Globus pallidus (tissue), 1 donor: ENCODE measurements at regions not wholly inside any gene's neighbourhood (a gene's known extent, or its start where the extent isn't known, plus 50 kb on each side); places are given as distances from the start of the nearest gene placed in this dataset.

Source experiments
- DNase-seq: peaks from one replicate; pipeline ENCODE4 v3.0.0-alpha.2; 2015; ENCODE audit warnings: low spot score

DNA sequence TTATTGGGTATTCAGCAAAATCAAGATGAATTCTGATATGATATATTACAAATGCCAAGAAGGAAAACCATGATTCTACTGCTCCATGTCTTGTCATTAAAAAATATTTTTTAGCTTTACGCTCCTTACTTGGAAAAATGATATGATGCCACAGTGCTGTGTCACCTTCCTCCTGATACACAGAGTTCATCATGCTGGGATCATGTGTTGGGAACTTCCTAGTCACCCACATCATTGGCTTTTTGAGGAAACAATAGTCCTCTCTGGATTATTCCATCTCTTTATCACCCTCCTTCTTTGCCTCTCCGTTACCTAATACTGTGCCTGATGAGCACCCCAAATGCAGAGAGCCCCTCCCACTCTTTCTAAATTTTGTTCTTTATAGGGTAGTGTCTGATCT is 94.3 kb upstream of the PFN2 start:
- no peak for DNase-seq

DNA sequence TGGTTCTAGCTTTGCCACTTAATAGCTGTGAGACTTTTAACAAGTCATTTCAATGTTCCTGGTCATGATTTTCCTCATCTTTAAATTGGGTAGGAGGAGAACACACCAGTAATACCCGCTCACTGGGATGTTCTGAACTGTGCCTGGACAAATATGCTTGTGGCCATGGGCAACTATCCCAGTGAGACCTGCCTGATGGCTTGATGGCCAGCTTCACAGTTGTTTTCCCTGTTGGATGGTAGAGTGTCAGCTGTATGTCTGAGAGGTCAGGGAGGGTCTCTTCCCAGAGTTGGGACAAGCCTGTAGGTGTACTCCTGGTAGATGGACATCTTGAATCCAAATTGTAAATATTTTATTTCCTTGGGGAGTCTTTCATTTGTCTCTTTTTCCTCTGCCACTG is 92.5 kb upstream of the PFN2 start:
- no peak for DNase-seq

DNA sequence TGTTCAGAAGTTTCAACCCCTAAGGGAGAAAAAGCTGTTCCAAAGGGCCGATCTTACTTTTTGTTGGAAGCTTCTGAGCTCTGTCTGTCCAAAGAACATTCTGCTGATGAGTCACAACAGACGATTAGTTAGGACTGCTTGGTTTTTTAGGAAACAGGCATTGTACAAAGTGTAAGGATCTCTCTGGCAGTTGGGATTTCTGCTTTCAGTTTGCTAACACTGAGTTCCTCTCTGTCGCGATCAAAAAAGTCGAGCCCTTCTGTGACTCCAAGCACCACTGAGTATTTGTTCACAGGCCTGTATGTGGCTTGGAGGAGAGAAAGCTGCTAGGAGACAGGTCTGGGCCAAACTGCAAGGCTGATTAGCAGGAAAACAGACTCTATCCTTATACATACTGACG is 91.8 kb upstream of the PFN2 start:
- DNase-seq = no peak

DNA sequence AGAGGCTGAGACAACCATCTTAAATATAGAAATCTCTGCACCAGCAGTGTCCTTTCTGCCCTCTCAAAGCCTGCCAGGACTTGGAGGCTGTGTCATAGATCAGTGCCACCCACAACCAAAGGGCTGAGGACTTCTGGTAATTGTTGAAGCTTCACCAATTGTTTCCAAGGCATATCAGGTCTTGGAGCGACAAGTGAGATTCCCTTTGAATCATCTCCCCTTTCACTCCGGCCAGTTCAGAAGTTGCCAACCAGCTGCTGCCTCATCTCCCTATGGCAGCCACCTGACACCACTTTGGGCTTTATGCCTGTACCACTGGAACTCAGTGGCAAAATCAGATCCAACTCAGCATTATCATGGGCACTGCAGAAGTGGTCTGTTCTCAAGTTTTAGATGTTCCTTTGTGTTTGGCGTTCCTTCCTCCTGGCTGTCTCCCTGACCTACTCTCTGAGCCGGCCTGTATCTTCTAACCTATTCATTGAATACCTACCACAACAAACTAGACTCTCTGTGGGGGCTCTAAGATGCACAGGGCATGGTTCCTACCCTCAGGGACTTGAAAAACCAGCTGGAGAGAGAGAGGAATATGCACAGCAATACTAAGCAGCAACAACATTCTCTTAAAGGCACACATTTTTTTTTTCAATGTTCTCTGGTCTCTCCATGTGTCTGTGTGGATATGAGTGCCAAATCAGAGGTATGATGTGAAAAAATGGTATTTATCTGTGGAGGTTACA is 90.8 kb upstream of the PFN2 start:
- DNase-seq = no peak

DNA sequence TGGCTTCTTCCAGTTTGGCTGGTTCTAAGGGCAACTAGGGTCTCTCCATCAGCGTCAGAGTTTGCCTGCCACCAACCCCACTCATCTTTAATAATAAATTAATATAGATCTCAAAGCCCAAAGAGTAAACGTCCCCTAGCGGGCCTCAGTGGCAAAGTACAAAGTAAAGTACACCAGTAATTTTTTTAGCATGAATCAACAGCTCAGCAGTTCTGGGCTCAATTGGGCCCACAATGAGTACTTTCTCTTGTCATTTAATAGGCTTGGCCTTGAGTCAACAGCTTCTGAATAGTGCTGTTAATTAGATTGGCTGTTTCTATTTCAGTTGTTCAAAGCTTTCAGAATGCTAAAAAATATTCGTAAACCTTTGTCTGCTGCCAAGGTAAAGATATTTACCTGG is 89.0 kb upstream of the PFN2 start:
- DNase-seq = peak; percentile 40

DNA sequence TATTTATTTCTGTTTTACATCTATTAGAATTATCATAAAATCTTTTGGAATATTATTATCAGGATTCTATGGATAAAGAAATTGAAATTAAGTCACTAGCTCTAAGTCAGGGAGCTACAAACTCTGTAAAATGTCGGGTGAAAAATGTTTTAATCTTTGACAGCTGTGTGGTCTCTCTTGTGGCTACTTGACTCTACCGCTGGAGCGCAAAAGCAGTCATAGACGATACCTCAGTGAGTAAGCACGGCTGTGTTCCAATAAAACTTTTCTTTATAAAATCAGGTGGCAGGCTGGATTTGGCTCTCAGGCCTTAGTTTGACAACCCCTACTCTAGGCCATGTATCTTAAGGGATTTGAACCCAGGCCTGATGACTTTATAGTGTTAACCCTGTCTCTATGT is 88.5 kb upstream of the PFN2 start:
- no peak for DNase-seq

DNA sequence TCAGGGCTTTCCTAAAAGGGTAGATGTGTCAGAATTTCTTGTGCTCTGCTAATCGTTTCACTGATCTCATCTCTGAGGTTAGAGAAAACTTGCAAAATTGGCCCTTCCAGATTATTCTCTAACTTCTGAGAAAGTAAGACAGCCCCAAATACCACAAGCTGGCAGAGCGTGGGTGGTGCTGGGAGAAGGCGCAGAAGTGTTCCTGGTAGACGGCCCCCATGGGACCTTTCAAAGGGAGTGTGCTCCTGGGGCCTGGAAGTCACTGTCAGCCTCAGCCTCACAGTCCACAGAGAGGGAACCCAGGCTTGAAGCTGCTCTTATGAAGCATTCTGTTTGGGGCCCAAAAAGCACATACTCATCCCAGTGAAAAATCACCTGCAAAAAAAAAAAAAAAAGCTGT is 86.5 kb upstream of the PFN2 start:
- DNase-seq = no peak

DNA sequence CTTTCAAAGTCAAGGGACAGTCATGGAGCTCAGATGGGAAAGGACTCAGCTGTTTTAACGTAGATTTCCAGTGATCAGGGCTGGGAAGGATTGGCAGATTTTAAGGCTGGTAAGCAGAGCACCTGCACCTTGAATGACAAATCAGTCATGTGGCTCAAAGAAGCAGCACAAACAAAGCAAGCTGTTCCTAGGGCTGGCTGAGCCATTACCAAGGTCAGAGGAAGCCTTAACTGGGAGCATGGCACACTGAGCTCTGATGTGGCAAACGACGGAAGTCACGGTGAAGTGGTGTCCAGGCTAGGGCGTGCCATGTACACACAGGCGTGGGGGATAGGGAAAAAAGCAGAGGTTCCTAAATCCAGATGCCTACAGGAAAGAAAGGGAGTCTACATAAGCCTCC is 84.6 kb upstream of the PFN2 start:
- DNase-seq = no peak

DNA sequence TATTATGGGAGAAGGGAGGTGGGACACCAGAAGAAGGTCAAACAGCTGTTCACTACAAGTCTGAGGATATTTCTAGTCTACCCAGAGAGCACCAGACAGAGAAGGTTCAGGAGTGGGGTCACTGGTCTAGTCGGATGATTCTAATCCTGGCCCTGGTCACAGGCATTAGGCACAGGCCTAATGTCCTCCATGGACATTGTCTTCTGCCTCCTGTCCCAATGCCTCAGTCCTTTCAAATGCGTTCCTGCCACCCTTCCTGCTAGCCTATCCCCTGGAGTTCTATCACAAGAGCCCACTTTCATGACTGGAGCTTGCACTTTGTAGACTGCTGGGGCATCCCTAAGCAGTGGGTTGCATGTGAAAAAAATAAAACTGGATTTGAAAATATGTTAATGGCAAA is 83.9 kb upstream of the PFN2 start:
- no peak for DNase-seq

DNA sequence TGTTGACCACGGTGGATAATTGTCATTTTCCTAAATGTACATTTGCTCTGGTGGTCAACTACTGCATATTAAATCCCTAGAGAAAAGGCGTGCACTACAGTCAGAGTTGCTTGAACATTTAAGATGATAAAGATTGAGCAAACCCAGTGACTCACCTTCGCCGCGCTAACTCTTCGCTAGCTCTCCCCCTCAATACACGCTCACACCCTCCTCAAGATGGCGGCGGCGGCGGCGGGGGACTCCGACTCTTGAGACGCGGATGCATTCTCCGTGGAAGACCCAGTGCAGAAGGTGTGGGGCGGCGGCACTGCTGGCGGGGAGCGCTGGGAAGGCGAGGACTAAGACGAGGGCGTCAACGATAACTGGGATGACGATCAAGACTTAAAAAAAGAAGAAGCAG is 79.8 kb upstream of the PFN2 start:
- no peak for DNase-seq

DNA sequence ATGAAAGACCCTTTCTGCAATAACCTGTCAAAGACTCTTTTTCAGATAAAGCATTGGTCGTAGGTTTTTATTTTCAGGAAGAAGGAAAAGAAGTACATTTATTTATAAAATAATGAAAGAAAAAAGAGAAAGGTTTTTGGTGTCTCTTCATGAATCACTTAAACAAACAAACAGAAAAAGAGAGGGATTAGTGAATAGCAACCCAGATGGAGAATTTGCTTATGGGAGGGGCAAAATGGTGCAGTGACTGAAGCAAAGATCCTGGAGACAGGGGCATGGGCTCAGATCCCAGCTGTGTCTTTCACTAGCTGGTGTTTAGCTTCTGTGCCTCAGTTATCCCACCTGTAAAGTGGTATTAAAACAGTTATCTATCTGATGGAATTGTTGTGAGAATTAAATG is 78.6 kb upstream of the PFN2 start:
- no peak for DNase-seq

DNA sequence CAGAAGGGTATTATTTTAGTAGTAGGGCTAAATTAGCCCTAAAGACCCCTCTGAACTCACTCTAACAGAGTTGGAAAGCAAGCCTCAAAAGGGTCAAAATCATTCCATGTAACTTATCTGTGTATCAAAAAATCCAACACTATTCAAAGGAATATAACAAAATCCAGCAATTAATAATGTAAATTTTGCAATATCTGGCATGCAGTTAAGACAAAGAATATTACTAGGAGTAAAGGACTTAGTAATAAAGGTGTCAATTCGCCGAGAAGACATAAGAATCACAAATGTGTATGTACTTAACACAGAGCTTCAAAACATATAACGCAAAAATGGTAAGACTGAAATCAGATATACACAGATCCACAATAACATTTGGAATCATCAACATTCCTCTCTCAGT is 71.2 kb upstream of the PFN2 start:
- no peak for DNase-seq

DNA sequence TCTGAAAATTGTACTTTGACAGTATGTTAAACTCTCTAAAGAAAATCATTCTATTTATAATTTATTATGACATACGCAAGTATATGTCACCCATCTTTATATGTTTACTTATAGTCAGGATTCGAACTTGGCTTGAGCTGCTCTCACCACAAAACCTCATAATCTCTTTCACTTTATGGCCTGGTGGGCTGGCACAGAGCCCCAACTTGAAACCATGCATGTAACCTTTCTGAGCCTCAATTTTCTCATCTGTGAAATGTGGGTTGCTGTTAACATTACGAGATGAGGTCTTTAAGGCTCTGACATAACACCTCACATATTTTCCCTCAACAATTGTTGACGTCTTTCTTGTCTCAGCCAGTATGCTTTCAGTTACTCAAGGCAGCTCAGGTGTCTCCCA is 69.4 kb upstream of the PFN2 start:
- DNase-seq = no peak

DNA sequence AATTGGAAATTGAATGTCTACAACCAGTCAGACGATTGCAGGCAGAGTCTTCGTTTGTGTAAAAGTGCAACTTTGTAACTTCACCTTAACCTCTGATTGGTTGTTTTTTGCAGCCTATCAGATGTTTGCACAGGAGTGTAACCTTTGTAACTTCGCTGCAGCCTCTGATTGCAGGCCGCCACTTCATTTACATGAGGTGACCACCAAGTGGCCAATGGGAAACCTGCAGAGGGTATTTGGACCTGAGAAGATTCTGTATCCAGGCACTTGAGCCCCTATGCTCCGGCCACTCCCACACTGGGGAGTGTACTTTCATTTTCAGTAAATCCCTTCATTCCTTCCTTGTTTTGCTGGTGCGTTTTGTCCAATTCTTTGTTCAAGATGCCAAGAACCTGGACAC is 68.1 kb upstream of the PFN2 start:
- no peak for DNase-seq

DNA sequence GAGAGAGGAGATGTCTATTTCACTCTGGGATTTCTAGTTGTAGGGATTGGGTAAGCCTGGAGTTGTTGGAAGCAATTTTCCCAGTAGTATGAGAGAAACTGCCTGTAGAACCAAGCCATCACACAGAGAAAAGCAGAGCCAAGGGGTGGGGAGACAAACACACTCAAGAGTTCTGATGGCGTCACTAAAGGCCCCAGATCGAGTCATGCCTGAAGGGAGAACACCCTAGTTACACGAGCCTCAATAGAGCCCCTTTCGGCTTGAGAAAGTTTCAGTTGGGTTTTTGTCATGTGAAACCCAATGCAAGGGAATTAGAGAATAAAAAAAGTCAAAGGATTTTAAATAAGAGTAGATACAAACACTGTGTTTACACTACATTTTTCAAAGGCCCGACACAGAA is 66.1 kb upstream of the PFN2 start:
- no peak for DNase-seq

DNA sequence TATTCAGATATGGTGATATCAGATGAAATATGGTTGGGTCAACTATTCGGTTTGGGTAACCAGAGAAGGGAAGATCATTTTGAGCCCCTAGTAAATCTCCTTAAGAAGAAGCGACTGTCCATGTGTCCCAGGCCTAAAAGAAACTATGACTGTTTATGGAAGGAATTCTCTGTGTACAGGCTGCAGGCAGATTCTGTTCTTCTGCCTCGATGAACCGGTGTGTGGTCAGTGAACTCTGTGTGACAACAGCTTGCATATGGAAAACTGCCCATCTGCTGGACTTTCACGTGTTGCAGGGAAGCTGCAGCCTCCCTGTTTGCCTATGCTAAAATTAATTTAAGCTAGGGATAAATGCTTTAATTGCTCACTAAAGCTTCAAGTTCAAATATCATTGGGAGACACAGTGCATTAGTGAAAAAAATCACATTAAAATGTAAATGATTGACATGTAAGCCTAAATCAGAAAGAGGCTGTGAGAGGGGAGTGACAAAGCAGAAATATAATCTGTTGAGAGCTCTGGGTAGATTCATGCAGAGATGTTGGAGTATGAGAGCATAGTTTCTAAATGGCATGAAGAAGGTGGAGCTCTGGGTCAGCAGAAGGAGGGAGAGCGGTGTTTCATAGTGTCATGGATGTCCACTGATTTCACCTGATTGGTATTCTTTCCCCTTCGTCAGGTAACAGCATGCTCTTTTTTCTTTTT is 65.4 kb upstream of the PFN2 start:
- no peak for DNase-seq

DNA sequence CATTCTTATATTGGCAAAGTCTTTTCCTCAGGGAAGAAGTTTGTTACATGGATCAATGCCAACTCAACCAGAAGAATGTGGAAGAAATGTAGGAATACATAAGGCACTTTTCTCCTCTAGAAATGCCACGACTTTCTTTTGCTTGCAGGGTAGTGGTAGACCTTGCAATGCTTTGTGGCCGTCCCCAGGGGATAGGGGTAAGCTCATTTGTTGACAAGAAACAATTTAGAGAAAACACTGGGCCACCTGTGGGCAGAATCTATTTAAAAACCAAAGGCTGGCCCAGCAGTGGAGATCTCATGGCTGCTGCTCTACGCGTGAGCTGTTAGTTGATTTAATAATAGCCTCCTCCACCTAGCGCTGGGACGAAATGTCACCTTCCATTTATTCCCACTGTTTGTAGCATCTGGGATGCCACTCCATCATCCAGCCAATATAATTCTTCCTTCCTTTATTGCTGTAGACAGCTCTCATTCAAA is 64.6 kb upstream of the PFN2 start:
- DNase-seq = no peak

DNA sequence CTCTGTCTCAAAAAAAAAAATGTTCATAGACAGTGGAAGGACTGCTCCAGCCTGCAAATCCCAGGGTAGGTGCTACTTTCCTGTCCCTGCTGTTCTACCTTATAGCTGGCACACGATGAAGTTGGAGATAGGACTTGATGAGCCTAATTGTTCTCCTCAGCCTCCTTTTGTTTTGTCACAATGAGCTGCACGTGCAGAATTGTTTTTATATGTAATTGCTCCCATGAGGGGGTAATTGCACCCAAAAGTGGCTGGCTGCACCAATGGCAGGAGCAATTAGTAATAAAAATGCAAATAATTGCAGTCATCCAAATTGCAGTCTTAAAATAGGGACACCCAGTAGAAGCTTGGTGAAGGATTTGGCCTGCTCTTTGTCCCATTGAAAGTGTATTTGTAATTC is 63.0 kb upstream of the PFN2 start:
- DNase-seq = no peak

DNA sequence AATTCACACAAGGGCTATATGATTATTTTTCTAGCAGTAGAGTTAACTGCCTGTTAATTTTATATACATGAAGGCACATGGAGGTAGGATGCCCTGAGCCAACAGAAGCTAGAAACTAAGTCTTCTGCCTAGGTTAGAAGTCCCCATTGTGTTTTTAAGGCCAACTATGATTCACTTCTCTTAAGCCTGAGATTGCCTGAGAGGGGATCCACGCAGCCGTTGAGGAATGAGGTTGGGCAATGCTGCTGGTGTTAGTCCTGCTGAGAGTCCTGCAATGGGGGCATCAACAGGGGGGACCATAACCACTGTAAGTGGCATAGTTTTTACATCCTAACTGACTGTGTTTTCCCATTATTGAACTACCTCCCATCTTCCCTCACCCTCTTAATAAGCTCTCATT is 60.1 kb upstream of the PFN2 start:
- DNase-seq = no peak

DNA sequence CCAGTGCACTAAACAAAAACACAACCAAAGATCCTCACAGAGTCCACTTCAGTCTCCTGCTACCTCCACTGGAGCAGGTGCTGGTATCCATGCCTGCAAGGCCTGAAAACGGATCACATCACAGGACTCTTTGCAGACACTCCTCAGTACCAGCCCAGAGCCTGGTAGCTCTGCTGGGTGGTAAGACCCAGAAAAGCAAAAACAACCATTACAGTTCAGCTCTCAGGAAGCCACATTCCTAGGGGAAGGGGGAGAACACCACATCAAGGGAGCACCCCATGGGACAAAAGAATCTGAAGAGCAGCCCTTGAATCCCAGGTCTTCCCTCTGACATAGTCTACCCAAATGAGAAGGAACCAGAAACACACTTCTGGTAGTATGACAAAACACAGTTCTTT is 52.5 kb upstream of the PFN2 start:
- no peak for DNase-seq

DNA sequence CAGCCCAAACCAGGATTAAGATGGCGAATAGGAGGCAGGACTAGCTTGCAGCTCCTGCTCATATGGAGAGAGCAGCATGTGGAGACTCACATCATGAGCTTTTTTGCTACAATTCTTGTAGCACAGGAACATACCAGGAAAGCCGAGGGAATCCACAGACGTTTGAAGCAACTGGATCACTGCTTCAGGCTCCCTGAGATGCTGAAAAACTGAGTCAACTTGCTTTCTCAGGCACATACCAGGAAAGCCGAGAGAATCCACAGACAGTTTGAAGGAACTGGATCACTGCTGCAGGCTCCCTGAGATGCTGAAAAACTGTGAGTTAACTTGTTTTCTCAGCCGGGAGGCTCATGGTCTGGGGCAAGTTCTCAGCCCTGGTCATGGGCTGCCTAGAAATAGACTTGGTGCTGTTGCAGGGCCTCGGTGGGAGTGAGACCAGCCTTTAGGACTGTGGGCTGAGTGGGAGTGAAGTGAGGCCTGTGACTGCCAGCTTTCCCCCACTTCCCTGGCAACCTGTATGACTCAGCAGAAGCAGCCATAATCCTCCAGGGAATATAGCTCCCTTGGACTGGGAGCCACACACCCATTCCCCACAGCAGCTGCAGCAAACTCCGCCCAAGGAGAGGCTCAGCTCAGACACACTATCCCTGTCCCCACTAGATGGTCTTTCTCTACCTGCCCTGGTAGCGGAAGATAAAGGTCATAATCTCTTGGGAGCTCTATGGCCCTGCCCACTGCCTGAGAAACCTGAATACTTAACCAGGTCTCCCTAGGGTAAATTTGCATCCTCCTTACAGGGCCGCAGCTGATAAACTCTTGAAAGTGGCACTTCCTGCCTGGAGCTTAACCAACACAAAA is 51.9 kb upstream of the PFN2 start:
- DNase-seq = no peak

DNA sequence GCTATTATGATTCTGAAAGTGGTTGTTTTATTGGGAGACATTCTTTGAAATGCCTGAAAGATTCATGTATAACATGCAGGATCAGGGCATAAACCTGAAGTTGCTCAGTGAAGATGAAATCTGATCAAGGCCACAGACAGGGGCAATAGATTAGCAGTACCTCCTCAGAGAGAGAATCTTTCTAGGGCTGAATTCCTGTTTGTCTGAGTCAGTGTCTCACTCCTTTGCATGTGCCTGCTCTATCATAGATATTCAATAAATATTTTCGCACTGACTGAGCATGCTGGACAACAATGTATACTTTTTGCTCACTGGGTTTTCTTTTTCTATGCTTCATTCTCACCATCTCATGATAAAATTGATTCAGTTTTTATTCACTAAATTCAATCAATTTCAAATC is 49.8 kb upstream of the PFN2 start:
- no peak for DNase-seq
